GM12892 (cell line): ENCODE measurements at regions not wholly inside any gene's neighbourhood (a gene's known extent, or its start where the extent isn't known, plus 50 kb on each side); places are given as distances from the start of the nearest gene placed in this dataset.

Experiments
- DNase-seq: peaks from one replicate; pipeline ENCODE4 v3.0.0; 2011; ENCODE audit not compliant: insufficient read length
- FAIRE-seq: peaks from 2 replicates; lab custom pipeline; 2011; peaks lifted over from hg19 to GRCh38; lab: Jason Lieb, UNC
- POLR2A ChIP-seq: IDR thresholded peaks from 2 replicates; pipeline ENCODE4 v1.6.1; 2011; ENCODE audit warnings: low read depth, low read length, control low read depth
- POLR2AphosphoS5 ChIP-seq: IDR thresholded peaks from 2 replicates; pipeline ENCODE4 v1.6.1; 2011; ENCODE audit warnings: low read depth, low read length, control low read depth
- TAF1 ChIP-seq: IDR thresholded peaks from 2 replicates; pipeline ENCODE4 v1.6.1; 2011; ENCODE audit warnings: low read depth, mild to moderate bottlenecking, control low read depth, low read length, borderline replicate concordance

GRCh38 chr18:72470391-72470790, 73.8 kb downstream of the CBLN2 start:
- FAIRE-seq: no peak
- no peak for DNase-seq
- no peak for TF ChIP-seq TAF1
- TF ChIP-seq POLR2A: no peak
- TF ChIP-seq POLR2AphosphoS5: no peak

GRCh38 chr18:72468021-72468710, 76.0 kb downstream of the CBLN2 start:
- TF ChIP-seq POLR2AphosphoS5 (no peak), TAF1 (no peak), POLR2A (no peak)
- no peak for FAIRE-seq
- DNase-seq: no peak

- DNase-seq (no peak), FAIRE-seq (no peak)
- TF ChIP-seq POLR2AphosphoS5 (no peak), TAF1 (no peak), POLR2A (no peak)
Observed at GRCh38 chr18:72460210-72460680, 83.9 kb downstream of the CBLN2 start.

- no peak for DNase-seq
- TF ChIP-seq TAF1: no peak
- TF ChIP-seq POLR2AphosphoS5: no peak
- TF ChIP-seq POLR2A: no peak
- FAIRE-seq: no peak
Observed at GRCh38 chr18:72458271-72458670, 85.9 kb downstream of the CBLN2 start.

GRCh38 chr18:72456802-72457201, 87.3 kb downstream of the CBLN2 start:
- no peak for FAIRE-seq
- DNase-seq: no peak
- TF ChIP-seq TAF1 (no peak), POLR2A (no peak), POLR2AphosphoS5 (no peak)

GRCh38 chr18:72452328-72452727, 91.8 kb downstream of the CBLN2 start:
- TF ChIP-seq POLR2AphosphoS5: no peak
- no peak for TF ChIP-seq POLR2A
- no peak for TF ChIP-seq TAF1
- FAIRE-seq (no peak), DNase-seq (no peak)

- DNase-seq (no peak), FAIRE-seq (no peak)
- TF ChIP-seq TAF1: no peak
- no peak for TF ChIP-seq POLR2A
- no peak for TF ChIP-seq POLR2AphosphoS5
Observed at GRCh38 chr18:72444798-72445155, 99.4 kb downstream of the CBLN2 start.

GRCh38 chr18:72444111-72444797, 99.9 kb downstream of the CBLN2 start:
- TF ChIP-seq TAF1 (no peak), POLR2A (no peak), POLR2AphosphoS5 (no peak)
- FAIRE-seq (no peak), DNase-seq (no peak)

- no peak for TF ChIP-seq POLR2AphosphoS5
- TF ChIP-seq TAF1: no peak
- no peak for TF ChIP-seq POLR2A
- FAIRE-seq (no peak), DNase-seq (no peak)
Observed at GRCh38 chr18:72436401-72436800, 107.7 kb downstream of the CBLN2 start.

- no peak for DNase-seq
- no peak for FAIRE-seq
- TF ChIP-seq POLR2AphosphoS5: no peak
- no peak for TF ChIP-seq TAF1
- no peak for TF ChIP-seq POLR2A
Observed at GRCh38 chr18:72433756-72434155, 110.4 kb downstream of the CBLN2 start.

- DNase-seq (no peak), FAIRE-seq (no peak)
- TF ChIP-seq POLR2A (no peak), POLR2AphosphoS5 (no peak), TAF1 (no peak)
Observed at GRCh38 chr18:72427721-72428120, 116.4 kb downstream of the CBLN2 start.

- FAIRE-seq (no peak), DNase-seq (no peak)
- TF ChIP-seq TAF1 (no peak), POLR2A (no peak), POLR2AphosphoS5 (no peak)
Observed at GRCh38 chr18:72419914-72420313, 124.2 kb downstream of the CBLN2 start.
